GM18498 (cell line): ENCODE measurements at regions not wholly inside any gene's neighbourhood (a gene's known extent, or its start where the extent isn't known, plus 50 kb on each side); places are given as distances from the start of the nearest gene placed in this dataset.

Source experiments
- ATAC-seq: cut with Tn5 transposase; IDR thresholded peaks from one replicate; pipeline ENCODE4 v1.9.1; 2021; ENCODE audit warnings: mild to moderate bottlenecking, moderate library complexity; ENCODE audit not compliant: unreplicated experiment

DNA sequence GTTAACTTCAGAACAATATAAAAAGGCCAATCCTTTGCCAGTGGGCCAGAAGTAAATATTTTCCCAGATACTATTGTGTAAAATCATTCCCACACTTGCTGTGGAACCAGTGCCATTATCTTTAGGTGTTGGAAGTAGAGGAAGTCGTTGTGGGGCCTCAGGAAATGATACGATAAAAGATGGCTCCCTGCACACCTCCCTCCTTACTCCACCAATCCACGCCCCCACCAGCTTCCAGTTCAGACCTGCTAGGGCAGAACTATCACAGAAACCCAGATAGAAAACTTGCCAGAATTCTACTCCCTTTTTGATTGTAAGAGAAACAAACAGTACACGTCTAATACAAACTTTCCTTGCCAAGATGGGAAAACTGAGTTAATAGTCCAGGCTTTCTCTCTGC is 173.0 kb upstream of the FMN2 start:
- no peak for ATAC-seq

DNA sequence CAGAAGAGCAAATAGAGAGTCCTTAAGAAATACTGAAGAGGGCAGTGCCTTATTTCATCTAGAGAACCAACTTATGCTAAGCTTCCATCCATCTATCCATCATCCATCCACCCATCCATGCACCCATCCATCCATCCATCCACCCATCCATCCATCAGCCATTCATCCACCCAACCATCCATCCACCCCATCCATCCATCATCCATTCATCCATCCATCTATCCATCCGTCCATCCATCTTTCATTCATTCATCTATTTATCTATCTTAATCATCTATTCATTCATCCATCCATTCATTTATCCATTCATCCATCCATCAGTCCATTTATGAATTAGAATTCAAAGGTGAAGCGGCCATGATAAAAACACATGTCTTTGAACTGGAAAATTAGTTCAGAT is 171.5 kb upstream of the FMN2 start:
- no peak for ATAC-seq

DNA sequence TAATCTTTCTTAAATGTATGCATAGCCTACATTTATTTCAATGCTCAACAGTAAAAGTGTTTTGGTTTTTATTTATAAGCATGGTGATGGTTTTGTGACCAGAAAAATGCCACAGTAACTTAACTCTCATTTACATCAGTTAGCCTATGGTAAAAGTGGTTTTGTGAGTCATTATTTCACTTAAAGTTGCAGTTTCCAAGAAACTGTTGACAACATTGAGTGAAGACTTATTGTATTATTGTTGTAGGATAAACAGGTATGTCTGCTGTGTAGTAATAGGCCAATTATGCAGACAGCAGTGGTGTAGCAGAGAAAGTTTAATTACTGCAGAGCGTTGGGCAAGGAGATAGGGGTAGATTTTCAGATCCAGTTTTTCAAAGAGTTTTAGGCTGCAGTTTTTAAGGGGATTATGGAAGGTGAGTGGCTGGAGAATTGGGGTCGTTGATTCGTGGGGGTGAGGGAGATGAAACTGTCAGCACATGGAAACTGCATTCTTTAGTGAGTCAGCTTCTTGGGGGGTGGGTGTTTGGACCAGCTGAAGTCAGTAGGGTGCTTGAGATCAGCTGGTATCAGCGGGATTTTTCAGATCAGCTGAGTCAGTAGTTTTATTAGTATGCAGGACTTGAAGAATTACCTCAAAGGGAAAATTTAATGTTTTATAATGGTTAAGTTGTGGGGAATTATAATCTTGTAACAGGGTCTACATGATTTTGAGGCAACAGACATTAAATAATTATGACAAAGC is 168.7 kb upstream of the FMN2 start:
- no peak for ATAC-seq

DNA sequence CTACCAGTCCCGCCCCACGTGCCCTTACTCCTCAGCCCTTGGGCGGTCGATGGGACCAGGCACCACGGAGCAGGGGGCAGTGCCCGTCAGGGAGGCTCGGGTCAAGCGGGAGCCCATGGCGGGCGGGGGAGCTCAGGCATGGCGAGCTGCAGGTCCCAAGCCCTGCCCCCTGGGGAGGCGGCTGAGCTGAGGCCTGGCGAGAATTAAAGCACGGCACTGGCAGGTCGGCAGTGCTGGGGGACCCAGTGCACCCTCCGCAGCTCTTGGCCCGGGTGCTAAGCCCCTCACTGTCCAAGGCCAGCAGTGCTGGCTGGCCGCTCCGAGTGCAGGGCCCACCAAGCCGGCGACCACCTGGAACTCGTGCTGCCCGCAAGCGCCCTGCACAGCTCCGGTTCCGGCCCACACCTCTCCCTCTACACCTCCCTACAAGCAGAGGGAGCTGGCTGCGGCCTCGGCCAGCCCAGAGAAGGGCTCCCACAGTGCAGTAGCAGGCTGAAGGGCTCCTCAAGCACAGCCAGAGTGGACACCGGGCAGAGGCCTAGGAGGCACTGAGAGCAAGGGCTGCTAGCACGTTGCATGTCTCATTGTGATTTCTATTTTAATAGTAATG is 166.8 kb upstream of the FMN2 start:
- no peak for ATAC-seq

DNA sequence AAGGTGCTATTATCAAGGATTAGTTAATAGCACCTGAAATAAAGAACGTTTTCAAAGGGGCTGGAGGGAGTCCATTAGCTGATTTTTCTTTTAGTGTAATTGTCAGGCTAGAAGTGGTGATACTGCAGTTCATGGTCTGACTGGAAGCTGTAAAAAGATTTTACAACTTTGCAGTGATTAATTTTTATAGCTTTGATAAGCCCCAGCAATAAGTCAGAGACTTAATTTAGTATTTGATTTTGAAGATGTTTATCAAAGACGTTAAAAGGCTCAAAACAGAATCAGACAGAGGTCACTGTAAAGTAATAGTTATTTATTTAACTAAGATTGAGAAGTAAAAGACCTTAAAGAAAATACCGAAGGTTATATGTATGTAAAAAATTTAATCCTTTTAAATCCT is 165.5 kb upstream of the FMN2 start:
- no peak for ATAC-seq

DNA sequence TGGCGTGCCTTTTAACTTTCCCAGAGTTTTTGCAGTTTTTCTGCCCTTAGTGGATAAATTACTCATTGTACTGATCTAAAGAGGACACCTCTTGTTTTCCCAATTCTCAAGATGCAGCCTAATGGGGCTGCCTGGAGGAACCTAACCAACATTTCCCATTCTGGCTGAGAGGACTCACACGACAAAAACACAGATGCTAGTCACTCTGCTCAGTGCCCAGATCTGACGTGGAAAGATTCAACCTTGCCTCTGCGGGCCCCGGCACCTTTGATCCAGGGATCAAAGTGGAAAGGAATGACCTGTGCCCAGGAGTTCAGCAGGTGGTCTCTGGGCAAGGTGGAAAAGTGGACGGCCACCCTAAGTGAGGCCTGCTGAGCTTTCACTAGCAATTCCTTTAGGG is 162.4 kb upstream of the FMN2 start:
- no peak for ATAC-seq

DNA sequence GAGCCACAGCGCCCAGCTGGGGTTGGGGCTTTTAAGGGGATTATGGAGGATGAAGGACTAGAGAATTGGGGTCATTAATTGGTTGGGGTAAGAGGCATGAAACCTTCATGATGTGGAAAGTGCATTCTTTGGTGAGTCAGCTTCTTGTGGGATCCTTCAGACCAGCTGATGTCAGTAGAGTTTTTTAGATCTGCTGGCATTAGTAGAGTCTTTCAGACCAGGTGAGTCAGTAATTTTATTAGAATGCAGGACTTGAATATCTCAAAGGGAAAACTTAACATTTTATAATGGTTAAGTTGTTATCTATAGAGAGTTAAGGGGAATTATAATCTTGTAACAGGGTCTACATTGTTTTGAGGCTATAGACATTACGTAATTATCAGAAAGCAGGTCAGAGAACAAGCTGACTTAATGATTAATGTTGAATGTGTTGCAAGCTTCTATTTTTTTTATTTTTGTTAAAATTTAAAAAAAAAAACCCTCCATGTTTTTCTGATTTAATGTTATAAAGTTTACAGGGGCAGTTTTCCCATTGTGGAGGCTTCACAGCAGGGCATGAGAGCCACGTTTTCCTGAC is 160.9 kb upstream of the FMN2 start:
- no peak for ATAC-seq

DNA sequence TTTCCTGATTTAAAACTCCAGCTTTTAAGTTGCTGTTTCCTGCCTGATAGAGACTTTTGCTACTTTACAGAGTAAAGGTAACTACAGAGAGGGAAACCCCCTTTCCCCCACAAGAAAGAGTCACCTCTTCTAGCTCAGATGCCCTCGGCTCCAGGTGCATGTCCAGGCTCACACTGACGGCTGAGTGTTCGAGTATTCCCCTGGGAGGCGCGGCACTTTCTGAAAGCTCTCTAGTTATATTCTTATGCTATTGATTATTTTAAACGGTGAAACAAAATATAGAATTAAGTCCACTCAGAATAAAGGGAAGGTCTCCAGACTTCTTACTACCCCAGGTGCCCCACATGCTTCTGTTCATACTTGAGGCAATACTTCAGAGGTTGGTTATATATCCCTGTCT is 160.3 kb upstream of the FMN2 start:
- no peak for ATAC-seq

DNA sequence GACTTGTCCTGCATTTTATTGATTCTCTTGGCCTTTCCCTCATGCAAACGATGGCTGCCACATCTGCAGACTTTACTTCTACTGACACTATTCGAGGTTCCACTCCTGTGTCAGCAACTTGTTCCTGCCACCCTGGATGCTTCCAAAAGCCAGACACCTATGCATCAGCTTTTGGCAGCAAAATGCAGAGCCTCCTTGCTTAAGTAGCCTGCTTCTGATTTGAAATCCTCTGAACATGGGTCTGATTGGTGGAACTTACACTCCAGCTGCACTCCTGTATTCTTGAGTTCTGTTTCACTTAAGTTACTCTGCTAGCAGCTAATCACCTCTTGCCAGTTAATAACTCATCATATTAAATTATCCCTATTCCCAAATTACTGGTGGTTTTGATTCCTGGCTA is 152.1 kb upstream of the FMN2 start:
- ATAC-seq = no peak

DNA sequence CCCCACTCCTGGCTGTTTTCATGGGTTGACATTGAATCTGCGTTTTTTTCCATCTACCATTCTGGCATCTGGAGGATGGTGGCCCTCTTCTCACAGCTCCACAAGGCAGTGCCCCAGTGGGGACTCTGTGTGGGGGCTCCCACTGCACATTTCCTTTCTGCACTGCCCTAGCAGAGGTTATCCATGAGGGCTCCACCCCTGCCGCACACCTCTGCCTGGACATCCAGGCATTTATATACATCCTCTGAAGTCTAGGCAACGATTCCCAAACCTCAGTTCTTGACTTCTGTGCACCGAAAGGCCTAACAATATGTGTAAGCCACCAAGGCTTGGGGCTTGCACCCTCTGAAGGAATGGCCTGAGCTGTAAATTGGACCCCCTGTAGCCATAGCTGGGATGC is 147.9 kb upstream of the FMN2 start:
- ATAC-seq = no peak

DNA sequence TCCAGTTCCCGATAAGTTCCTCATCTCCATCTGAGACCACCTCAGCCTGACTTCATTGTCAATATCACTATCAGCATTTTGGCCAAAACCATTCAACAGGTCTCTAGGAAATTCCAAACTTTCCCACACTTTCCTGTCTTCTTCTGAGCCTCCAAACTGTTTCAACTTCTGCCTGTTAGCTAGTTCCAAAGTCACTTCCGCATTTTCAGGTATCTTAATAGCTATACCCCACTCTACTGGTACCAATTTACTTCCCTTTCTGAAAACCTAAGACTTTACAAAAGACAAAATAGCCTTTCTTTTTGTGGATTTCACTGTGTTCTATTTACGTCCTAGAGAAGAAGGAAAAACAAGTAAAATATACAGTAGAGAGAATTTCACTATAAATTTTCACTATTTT is 147.0 kb upstream of the FMN2 start:
- no peak for ATAC-seq

DNA sequence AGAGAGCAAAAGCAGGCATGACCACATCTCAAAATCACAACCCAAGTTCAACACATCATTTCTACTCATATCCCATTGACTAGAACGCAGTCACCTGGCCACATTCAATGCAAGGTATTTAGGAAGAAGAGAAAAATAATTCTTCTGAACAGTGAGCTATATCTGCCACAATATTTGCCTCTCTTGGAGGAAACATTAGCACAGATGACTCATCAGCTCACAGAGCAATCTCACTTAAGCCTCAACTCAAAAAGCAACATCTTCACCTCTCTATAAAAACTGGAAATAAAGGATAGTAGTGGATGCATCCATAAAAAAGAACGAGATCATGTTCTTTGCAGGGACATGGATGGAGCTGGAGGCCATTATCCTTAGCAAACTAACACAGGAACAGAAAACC is 143.9 kb upstream of the FMN2 start:
- no peak for ATAC-seq

DNA sequence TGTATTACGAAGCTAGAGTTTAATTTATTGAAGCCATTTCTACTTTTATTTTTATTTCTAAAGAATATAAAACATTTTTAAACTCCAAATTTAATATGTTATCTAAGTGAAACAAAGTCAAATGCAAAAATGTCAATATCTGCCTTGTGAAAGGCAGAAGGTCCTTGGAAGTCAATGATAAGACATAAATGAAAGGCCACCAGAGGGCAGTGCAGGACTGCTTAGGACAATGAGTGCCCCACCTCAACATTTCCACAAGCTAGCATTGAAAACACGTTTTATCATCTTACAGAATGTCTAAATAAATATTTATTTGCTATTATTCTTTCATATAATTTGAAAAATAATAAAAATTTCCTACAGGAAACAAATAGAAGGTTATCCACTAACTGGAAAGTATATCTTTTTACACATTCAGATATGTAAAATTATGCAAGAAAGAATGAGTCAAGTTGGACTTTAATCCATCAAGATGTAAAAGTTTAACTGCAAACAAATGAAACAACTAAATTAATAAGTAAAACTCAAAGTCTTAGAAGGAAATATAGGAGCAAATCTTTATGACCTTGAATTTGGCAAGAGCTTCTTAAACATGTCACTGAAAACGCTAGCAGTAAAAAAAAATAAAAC is 140.1 kb upstream of the FMN2 start:
- peak; percentile 66 for ATAC-seq

DNA sequence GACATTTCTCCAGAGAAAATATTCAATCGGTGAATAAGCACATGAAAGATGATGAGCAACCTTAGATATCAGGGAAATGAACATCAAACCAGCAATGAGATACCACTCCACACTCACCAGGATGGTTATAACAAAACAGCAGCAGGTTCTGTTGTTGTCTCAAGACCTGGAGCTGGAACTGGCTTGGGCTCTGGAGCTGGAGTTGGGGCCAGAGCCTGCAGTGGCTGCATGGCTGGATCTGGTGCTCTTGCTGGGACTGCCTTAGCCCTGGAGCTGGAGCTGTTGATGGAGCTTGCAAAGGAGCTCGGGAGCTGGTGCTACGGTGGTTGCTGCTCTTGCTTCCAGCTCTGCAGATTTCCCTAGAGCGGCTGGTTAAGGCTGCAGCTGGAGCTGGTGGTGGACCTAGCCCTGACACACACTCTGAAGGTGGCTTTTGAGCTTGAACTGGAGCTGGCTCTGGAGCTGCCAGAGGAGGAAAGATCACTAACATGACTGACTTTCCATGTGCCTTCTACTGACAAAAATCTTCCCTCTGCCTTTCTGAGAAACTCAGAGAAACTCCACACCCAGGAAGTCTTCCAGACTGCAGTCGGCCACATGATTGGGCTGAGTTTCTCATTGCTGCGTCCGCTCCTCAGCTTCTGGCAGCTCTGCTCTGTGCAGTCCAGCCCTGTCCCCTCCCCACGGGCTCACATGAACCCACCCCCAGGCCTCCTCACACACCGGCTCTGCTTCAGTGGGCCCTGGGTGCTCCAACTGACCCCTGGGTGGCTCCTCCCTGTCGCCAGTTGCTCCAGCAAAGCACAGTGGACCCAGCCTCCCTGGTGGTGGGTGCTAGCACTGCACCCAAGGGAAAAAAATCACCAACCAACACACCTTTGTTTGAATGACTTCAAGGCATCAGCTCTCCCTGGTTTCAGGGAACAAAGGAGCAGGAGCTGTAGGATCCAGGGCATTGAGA is 139.1 kb upstream of the FMN2 start:
- peak; percentile 58 for ATAC-seq

DNA sequence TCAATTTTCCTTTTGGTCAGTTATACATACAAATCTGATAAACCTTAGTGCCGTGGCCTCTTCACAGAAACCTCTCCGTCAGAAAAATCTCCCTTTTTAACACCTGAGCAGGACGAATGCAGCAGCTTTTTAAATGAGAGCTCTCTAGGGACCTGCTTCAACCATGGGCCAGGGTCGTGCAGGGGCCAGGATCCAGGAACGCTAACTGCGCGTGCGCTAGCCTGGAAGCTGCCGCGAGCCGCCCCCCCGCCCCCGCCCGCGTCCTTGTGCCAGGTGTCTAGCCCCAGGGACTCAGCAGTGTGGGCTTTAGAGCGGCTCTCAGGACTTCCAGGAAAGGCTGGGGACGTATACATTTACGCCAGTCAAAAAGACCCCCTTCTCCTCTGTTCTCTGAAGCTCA is 136.8 kb upstream of the FMN2 start:
- ATAC-seq = no peak

DNA sequence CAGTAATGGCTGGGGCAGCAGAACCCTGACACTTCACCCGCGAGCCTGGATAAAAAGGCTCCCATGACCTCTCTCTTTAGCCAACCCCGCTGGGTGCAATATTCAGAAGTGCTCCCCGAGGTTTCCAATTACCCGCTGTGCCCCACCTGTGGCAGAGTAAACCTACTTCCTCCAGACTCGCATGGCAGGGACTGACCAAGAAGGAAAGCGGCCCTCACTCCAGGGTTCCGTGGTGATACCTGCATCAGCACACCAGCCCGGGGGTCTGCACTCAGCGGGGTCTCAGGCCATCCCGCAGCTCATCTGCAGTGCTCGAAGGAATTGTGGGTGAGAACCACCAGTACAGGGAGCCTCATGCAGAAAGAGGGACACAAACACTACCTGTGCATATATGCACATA is 136.3 kb upstream of the FMN2 start:
- no peak for ATAC-seq

DNA sequence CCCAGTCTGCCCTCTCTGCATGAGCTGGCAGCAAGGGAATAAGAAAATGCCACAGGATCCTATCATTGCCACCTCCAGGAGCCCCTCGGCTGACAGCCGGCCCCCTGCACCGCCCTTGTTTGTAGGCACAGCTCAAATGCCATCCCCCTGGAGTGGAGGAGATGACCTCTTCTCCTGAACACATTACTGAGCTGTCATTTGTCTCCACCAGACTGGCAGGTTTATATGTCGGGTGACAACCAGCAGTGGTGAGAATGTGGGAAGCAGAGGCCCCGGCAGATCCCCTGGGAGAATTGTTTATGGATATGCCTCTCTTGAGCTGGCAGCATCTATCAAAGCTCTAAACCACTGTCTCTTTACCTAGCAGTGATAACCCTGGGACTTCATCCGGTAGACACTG is 135.4 kb upstream of the FMN2 start:
- no peak for ATAC-seq

DNA sequence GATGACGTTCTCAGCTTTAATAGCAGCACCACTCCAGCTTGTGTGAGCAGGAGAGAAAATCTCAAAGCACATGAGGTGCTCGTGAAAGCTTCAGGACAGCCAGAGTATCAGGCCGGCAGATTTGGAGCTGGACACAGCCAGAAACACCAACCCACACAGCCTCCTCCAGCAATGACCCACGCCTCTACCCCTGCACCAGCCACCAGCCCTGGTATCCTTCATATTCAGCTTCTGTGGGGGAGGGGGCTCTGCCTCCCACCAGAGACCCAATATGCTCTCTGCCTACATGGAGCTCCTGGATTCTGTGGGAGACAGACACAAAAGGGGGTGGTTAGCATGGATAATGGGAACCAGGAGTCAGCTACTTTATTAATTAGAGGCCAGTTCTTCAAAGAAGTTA is 133.6 kb upstream of the FMN2 start:
- no peak for ATAC-seq

DNA sequence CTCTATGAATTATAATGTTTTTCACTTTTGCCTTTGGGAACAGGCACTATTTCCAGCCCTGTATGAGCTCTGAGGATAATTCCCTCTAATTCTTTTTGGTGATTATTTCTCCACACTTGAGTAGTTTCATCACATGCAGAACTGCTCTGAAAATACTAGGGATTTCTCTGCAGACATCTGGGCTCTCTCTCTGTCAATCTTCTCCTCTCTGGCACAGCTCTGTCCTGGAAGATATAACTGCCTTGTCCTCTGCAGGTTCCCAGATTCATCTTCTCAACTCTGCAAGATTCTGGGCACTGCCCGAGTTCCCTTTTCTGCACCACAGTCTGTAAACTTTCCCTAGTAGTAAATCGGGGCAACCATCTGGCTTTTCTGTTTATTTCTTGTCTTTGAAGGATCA is 131.3 kb upstream of the FMN2 start:
- no peak for ATAC-seq

DNA sequence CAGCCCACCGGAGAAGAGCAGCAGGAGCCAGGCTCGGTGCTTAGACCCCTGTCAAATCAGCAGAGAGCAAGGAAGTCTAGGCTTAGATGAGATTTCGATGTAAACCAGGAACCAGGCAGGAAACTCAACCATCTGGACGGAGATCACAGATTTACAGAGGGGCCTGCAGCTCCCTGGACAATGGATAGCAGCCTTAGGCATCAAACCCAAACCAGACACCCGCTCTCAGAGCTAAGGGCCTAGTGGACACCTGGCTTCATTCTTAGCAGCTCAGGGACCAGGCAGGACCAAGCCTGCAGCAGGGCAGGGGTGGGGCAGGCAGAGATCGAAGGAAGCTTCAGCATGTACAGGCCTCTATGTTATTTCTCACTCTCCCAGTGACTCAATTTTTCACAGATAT is 127.8 kb upstream of the FMN2 start:
- no peak for ATAC-seq
